ENCODE measurements at regions not wholly inside any gene's neighbourhood (a gene's known extent, or its start where the extent isn't known, plus 50 kb on each side); places are given as distances from the start of the nearest gene placed in this dataset.

DNA sequence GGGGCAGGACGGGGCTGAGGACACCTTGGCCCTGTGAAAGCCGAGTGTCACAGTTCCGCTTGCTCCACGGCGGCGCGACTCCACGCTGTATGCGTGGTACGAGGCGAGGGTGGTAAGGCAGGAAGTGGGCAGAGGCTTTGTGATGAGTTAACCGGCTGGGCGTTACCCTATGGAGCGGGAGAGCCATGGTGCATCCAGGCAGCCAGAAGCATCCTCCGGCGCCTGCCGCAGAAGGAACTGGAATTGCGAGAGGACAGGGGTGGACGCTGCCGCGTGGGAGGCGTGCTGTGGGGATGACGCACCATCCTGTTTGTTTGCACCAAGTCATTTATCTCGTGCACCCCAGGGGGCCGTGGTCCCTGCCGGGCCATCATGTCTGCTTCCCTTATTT, 643.9 kb downstream of the BRD1 start:
- TF ChIP-seq, protein P1, sequence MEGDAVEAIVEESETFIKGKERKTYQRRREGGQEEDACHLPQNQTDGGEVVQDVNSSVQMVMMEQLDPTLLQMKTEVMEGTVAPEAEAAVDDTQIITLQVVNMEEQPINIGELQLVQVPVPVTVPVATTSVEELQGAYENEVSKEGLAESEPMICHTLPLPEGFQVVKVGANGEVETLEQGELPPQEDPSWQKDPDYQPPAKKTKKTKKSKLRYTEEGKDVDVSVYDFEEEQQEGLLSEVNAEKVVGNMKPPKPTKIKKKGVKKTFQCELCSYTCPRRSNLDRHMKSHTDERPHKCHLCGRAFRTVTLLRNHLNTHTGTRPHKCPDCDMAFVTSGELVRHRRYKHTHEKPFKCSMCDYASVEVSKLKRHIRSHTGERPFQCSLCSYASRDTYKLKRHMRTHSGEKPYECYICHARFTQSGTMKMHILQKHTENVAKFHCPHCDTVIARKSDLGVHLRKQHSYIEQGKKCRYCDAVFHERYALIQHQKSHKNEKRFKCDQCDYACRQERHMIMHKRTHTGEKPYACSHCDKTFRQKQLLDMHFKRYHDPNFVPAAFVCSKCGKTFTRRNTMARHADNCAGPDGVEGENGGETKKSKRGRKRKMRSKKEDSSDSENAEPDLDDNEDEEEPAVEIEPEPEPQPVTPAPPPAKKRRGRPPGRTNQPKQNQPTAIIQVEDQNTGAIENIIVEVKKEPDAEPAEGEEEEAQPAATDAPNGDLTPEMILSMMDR (IDR thresholded peaks at IDR 0.05): no peak
- TF ChIP-seq POLR2A (IDR thresholded peaks at IDR 0.05): no peak
- TF ChIP-seq EP300 (IDR thresholded peaks at IDR 0.05): no peak
